ENCODE measurements at regions not wholly inside any gene's neighbourhood (a gene's known extent, or its start where the extent isn't known, plus 50 kb on each side); places are given as distances from the start of the nearest gene placed in this dataset.
A peak's percentile ranks its signal among the peaks of the same experiment; 100 is the strongest.
"Not testable (repeated sequence)": the region's sequence is repeated elsewhere in the genome, so short reads cannot be mapped to it uniquely, and the experiment has no call there.

- no peak for DNase-seq (ENCODE audit: low read depth in 4 of 6, low spot score in 6 of 6)
- Histone ChIP-seq H3K27me3 (ENCODE audit: control insufficient read depth, insufficient read depth, low read length) (no peaks in the 10 kb centered on the region), H3K4me3 (ENCODE audit: low read depth, low read length) (no peak overlapping the region), H3K4me1 (ENCODE audit: control insufficient read depth, insufficient read depth, low read length) (peaks cover under 1% of the 10 kb centered on the region), H3K9me3 (ENCODE audit: control insufficient read depth, insufficient read depth, low read length) (peaks cover 7% of the 10 kb centered on the region), H3K27ac (ENCODE audit: low read depth, low read length) (no peak overlapping the region), H3K36me3 (ENCODE audit: control insufficient read depth, insufficient read depth, low read length) (no peaks in the 10 kb centered on the region)
- WGBS (ENCODE audit: insufficient coverage), result 71% methylated on average over 4 of the region's 4 CpGs
Observed at GRCh38 chr6:40666530-40666929, 79.4 kb upstream of the LRFN2 start.

- no peaks in the 10 kb centered on the region for H3K4me1 ChIP-seq (ENCODE audit: control insufficient read depth, insufficient read depth, low read length)
- DNase-seq (ENCODE audit: low read depth in 4 of 6, low spot score in 6 of 6), result no peak
- H3K27me3 ChIP-seq (ENCODE audit: control insufficient read depth, insufficient read depth, low read length), result no peaks in the 10 kb centered on the region
- H3K9me3 ChIP-seq (ENCODE audit: control insufficient read depth, insufficient read depth, low read length), result peaks cover 7% of the 10 kb centered on the region
- no peaks in the 10 kb centered on the region for H3K36me3 ChIP-seq (ENCODE audit: control insufficient read depth, insufficient read depth, low read length)
- no peak overlapping the region for H3K4me3 ChIP-seq (ENCODE audit: low read depth, low read length)
- no peak overlapping the region for H3K27ac ChIP-seq (ENCODE audit: low read depth, low read length)
- WGBS (ENCODE audit: insufficient coverage), result 85% methylated on average over 1 of the region's 2 CpGs
Observed at GRCh38 chr6:40661726-40662125, 74.6 kb upstream of the LRFN2 start.

GRCh38 chr6:40656772-40657171 lies 69.6 kb upstream of the LRFN2 start:
- H3K27ac ChIP-seq (ENCODE audit: low read depth, low read length); H3K4me3 ChIP-seq (ENCODE audit: low read depth, low read length); H3K4me1 ChIP-seq (ENCODE audit: control insufficient read depth, insufficient read depth, low read length); H3K27me3 ChIP-seq (ENCODE audit: control insufficient read depth, insufficient read depth, low read length); H3K36me3 ChIP-seq (ENCODE audit: control insufficient read depth, insufficient read depth, low read length); DNase-seq (ENCODE audit: low read depth in 4 of 6, low spot score in 6 of 6); H3K9me3 ChIP-seq (ENCODE audit: control insufficient read depth, insufficient read depth, low read length): not testable (repeated sequence)
- WGBS (ENCODE audit: insufficient coverage), result 100% methylated on average over 2 of the region's 5 CpGs

GRCh38 chr6:40654828-40655227 lies 67.7 kb upstream of the LRFN2 start:
- Histone ChIP-seq H3K27ac (ENCODE audit: low read depth, low read length) (no peak overlapping the region), H3K36me3 (ENCODE audit: control insufficient read depth, insufficient read depth, low read length) (no peaks in the 10 kb centered on the region), H3K9me3 (ENCODE audit: control insufficient read depth, insufficient read depth, low read length) (no peaks in the 10 kb centered on the region), H3K27me3 (ENCODE audit: control insufficient read depth, insufficient read depth, low read length) (no peaks in the 10 kb centered on the region), H3K4me1 (ENCODE audit: control insufficient read depth, insufficient read depth, low read length) (no peaks in the 10 kb centered on the region), H3K4me3 (ENCODE audit: low read depth, low read length) (no peak overlapping the region)
- WGBS (ENCODE audit: insufficient coverage), result 100% methylated on average over 1 of the region's 1 CpG
- no peak for DNase-seq (ENCODE audit: low read depth in 4 of 6, low spot score in 6 of 6)

- no peak overlapping the region for H3K27ac ChIP-seq (ENCODE audit: low read depth, low read length)
- no peak overlapping the region for H3K4me3 ChIP-seq (ENCODE audit: low read depth, low read length)
- H3K4me1 ChIP-seq (ENCODE audit: control insufficient read depth, insufficient read depth, low read length), result peaks cover 11% of the 10 kb centered on the region
- no peaks in the 10 kb centered on the region for H3K9me3 ChIP-seq (ENCODE audit: control insufficient read depth, insufficient read depth, low read length)
- WGBS (ENCODE audit: insufficient coverage), result 82% methylated on average over 6 of the region's 6 CpGs
- H3K27me3 ChIP-seq (ENCODE audit: control insufficient read depth, insufficient read depth, low read length), result no peaks in the 10 kb centered on the region
- DNase-seq (ENCODE audit: low read depth in 4 of 6, low spot score in 6 of 6), result no peak
- H3K36me3 ChIP-seq (ENCODE audit: control insufficient read depth, insufficient read depth, low read length), result no peaks in the 10 kb centered on the region
Observed at GRCh38 chr6:40645043-40645442, 57.9 kb upstream of the LRFN2 start.

GRCh38 chr6:40642837-40643236 lies 55.7 kb upstream of the LRFN2 start:
- H3K36me3 ChIP-seq (ENCODE audit: control insufficient read depth, insufficient read depth, low read length), result no peaks in the 10 kb centered on the region
- H3K4me1 ChIP-seq (ENCODE audit: control insufficient read depth, insufficient read depth, low read length), result peaks cover 11% of the 10 kb centered on the region
- WGBS (ENCODE audit: insufficient coverage), result no CpG with 5 or more reads among the region's 1 CpG
- no peaks in the 10 kb centered on the region for H3K27me3 ChIP-seq (ENCODE audit: control insufficient read depth, insufficient read depth, low read length)
- no peak overlapping the region for H3K4me3 ChIP-seq (ENCODE audit: low read depth, low read length)
- H3K27ac ChIP-seq (ENCODE audit: low read depth, low read length), result no peak overlapping the region
- DNase-seq (ENCODE audit: low read depth in 4 of 6, low spot score in 6 of 6), result no peak
- no peaks in the 10 kb centered on the region for H3K9me3 ChIP-seq (ENCODE audit: control insufficient read depth, insufficient read depth, low read length)

- Histone ChIP-seq H3K36me3 (ENCODE audit: control insufficient read depth, insufficient read depth, low read length) (no peaks in the 10 kb centered on the region), H3K4me3 (ENCODE audit: low read depth, low read length) (no peak overlapping the region), H3K27ac (ENCODE audit: low read depth, low read length) (no peak overlapping the region), H3K27me3 (ENCODE audit: control insufficient read depth, insufficient read depth, low read length) (no peaks in the 10 kb centered on the region), H3K4me1 (ENCODE audit: control insufficient read depth, insufficient read depth, low read length) (peaks cover 11% of the 10 kb centered on the region), H3K9me3 (ENCODE audit: control insufficient read depth, insufficient read depth, low read length) (no peaks in the 10 kb centered on the region)
- DNase-seq (ENCODE audit: low read depth in 4 of 6, low spot score in 6 of 6), result no peak
- WGBS (ENCODE audit: insufficient coverage), result 98% methylated on average over 4 of the region's 5 CpGs
Observed at GRCh38 chr6:40642190-40642589, 55.0 kb upstream of the LRFN2 start.

- no peaks in the 10 kb centered on the region for H3K9me3 ChIP-seq (ENCODE audit: control insufficient read depth, insufficient read depth, low read length)
- peaks cover 11% of the 10 kb centered on the region for H3K4me1 ChIP-seq (ENCODE audit: control insufficient read depth, insufficient read depth, low read length)
- 25% methylated on average over 3 of the region's 16 CpGs for WGBS (ENCODE audit: insufficient coverage)
- H3K27ac ChIP-seq (ENCODE audit: low read depth, low read length), result peak overlapping the region; percentile 74
- no peaks in the 10 kb centered on the region for H3K27me3 ChIP-seq (ENCODE audit: control insufficient read depth, insufficient read depth, low read length)
- DNase-seq (ENCODE audit: low read depth in 4 of 6, low spot score in 6 of 6), result peak in 5 of 6 donors; percentile 7 to 62 (median 33)
- H3K36me3 ChIP-seq (ENCODE audit: control insufficient read depth, insufficient read depth, low read length), result no peaks in the 10 kb centered on the region
- no peak overlapping the region for H3K4me3 ChIP-seq (ENCODE audit: low read depth, low read length)
Observed at GRCh38 chr6:40640599-40641227, 53.5 kb upstream of the LRFN2 start.
